NT2/D1 (cell line): ENCODE measurements at regions not wholly inside any gene's neighbourhood (a gene's known extent, or its start where the extent isn't known, plus 50 kb on each side); places are given as distances from the start of the nearest gene placed in this dataset.

Source experiments
- DNase-seq: peaks from one replicate; pipeline ENCODE4 v3.0.0-alpha.2; 2011; ENCODE audit warnings: low read depth, low spot score
- H3K27me3 ChIP-seq: 2 replicates; pipeline ENCODE4 v1.6.0; 2011; ENCODE audit warnings: mild to moderate bottlenecking; ENCODE audit not compliant: insufficient read length, insufficient read depth
- H3K36me3 ChIP-seq: 2 replicates; pipeline ENCODE4 v1.6.1; 2011; ENCODE audit warnings: mild to moderate bottlenecking, low read length, mixed read lengths; ENCODE audit not compliant: insufficient read depth, insufficient read length
- H3K4me1 ChIP-seq: 2 replicates; pipeline ENCODE4 v1.5.1; 2011; ENCODE audit not compliant: insufficient read depth, insufficient read length
- H3K4me3 ChIP-seq: 2 replicates; pipeline ENCODE4 v1.5.1; 2011; ENCODE audit warnings: low read depth; ENCODE audit not compliant: insufficient read length
- H3K9ac ChIP-seq: 2 replicates; pipeline ENCODE4 v1.6.0; 2011; ENCODE audit warnings: low read depth; ENCODE audit not compliant: insufficient read length
- H3K9me3 ChIP-seq: 2 replicates; pipeline ENCODE4 v1.5.1; 2011; ENCODE audit warnings: mild to moderate bottlenecking, low read length; ENCODE audit not compliant: insufficient read depth
- SUZ12 ChIP-seq: IDR thresholded peaks from 2 replicates; pipeline ENCODE4 v1.6.1; 2011; ENCODE audit not compliant: insufficient read length, insufficient read depth; ENCODE audit errors: extremely low read depth
- YY1 ChIP-seq: IDR thresholded peaks from 2 replicates; pipeline ENCODE4 v1.6.1; 2011; ENCODE audit not compliant: insufficient read length, insufficient read depth
- ZNF274 ChIP-seq: IDR thresholded peaks from 2 replicates; pipeline ENCODE4 v1.6.1; 2011; ENCODE audit warnings: mild to moderate bottlenecking, low read depth, low read length

DNA sequence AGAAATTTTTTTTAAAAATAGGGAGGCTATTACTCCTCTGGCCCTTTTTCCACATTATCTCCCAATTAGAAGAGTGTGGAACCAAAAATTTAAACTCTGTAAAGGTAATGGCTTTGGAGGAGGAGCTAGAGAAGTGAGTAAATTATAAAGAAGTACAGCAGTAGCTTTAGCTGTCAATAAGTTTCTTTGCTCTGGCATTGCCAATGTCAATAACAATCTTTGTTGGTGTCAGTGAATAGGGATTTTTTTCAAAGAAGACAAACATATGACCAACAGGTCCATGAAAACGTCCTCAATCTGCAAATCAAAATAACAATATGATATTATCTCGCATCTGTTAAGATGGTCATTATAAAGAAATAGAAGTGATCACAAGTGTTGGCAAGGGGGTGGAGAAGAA, 227.1 kb upstream of the MBL2 start:
- DNase-seq = no peak
- Histone ChIP-seq H3K4me3 (no peak overlapping the region), H3K9me3 (no peaks in the 10 kb centered on the region), H3K27me3 (no peaks in the 10 kb centered on the region), H3K36me3 (no peaks in the 10 kb centered on the region), H3K9ac (no peak overlapping the region), H3K4me1 (no peaks in the 10 kb centered on the region)
- TF ChIP-seq SUZ12 = no peak
- no peak for TF ChIP-seq YY1

DNA sequence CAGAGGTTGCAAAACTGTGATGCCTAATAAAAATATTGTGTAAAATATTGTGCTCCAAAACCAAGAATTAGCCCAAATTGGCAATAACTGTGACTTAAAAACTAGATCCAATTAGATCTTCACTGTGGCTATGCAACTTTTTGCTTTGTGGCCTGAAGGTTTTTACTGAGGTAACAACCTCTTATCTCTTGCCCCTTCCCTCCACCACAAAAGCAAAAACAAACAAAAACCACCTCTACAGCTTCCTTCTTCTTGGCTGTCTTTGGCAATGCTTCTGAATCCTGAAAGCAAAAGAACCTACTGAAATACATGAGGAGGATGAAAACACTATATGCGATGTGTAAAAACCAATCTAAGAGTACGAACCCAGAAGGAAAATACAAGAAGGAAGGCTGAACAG, 226.7 kb upstream of the MBL2 start:
- Histone ChIP-seq H3K36me3 (no peaks in the 10 kb centered on the region), H3K9me3 (no peaks in the 10 kb centered on the region), H3K4me3 (no peak overlapping the region), H3K27me3 (no peaks in the 10 kb centered on the region), H3K9ac (no peak overlapping the region), H3K4me1 (no peaks in the 10 kb centered on the region)
- DNase-seq = no peak
- no peak for TF ChIP-seq YY1
- TF ChIP-seq SUZ12 = no peak
- no peak for TF ChIP-seq ZNF274

DNA sequence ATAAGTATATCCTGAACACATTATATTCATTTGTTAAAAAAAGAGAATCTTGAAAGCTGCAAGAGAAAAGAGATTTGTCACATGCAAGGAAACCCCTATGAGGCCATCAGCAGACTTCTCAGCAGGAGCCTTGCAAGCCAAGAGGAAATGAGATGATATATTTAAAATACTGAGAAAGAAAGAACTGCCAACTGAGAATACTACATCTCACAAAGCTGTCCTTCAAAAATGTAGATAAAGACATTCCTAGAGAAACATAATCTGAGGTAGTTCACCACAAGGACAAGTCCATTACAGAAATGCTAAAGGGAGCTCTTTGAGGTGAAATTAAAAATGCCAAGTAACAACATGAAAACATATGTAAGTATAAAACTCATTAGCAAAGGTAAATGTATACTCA, 224.4 kb upstream of the MBL2 start:
- H3K4me3 ChIP-seq = no peak overlapping the region
- H3K4me1 ChIP-seq = no peaks in the 10 kb centered on the region
- H3K27me3 ChIP-seq = no peaks in the 10 kb centered on the region
- no peaks in the 10 kb centered on the region for H3K9me3 ChIP-seq
- no peak for TF ChIP-seq ZNF274
- TF ChIP-seq SUZ12 = no peak
- TF ChIP-seq YY1 = no peak
- no peak overlapping the region for H3K9ac ChIP-seq
- no peaks in the 10 kb centered on the region for H3K36me3 ChIP-seq
- no peak for DNase-seq

DNA sequence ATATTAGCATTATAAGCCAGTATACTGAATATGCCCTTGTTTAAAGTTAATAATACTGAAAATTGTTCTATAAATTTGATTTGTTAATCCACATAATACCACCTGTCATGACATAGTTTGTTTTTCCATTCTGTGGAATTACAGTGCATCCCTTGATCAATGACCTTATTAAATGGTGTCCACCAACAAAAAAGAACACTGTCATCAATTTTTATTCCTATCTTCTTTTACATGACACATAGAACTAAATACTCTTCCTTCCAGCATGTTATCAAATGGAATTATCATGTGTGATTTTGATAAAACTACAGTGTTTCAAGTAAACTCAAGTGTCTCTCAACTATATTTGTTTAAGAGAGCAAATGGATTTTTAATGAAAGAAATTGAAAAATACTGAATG, 221.8 kb upstream of the MBL2 start:
- no peaks in the 10 kb centered on the region for H3K27me3 ChIP-seq
- no peak overlapping the region for H3K9ac ChIP-seq
- H3K9me3 ChIP-seq = no peaks in the 10 kb centered on the region
- H3K4me1 ChIP-seq = no peaks in the 10 kb centered on the region
- no peak overlapping the region for H3K4me3 ChIP-seq
- H3K36me3 ChIP-seq = no peaks in the 10 kb centered on the region
- no peak for DNase-seq
- TF ChIP-seq ZNF274 = no peak
- no peak for TF ChIP-seq SUZ12
- TF ChIP-seq YY1 = no peak

DNA sequence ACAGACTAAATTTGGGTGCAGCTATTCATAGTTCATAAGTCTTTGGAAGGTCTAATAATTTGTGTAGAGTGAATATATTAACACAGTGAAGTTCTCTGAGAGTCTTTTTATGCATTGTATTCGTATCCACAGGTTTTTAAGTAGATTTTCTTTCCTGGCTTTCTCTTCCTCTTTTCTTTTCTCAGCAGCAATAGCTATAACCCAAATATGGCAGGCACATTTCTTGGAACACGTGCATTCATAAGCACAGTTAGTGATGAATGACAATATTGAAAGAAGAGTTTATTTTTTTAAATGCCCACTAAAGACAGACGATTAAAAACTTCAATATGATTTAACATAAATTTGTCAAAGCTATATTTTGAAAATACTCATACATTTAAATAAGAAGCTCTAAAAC, 220.5 kb upstream of the MBL2 start:
- TF ChIP-seq SUZ12 = no peak
- no peak for TF ChIP-seq ZNF274
- TF ChIP-seq YY1 = no peak
- Histone ChIP-seq H3K4me3 (no peak overlapping the region), H3K9ac (no peak overlapping the region), H3K27me3 (no peaks in the 10 kb centered on the region), H3K9me3 (no peaks in the 10 kb centered on the region), H3K4me1 (no peaks in the 10 kb centered on the region), H3K36me3 (no peaks in the 10 kb centered on the region)
- DNase-seq = no peak

DNA sequence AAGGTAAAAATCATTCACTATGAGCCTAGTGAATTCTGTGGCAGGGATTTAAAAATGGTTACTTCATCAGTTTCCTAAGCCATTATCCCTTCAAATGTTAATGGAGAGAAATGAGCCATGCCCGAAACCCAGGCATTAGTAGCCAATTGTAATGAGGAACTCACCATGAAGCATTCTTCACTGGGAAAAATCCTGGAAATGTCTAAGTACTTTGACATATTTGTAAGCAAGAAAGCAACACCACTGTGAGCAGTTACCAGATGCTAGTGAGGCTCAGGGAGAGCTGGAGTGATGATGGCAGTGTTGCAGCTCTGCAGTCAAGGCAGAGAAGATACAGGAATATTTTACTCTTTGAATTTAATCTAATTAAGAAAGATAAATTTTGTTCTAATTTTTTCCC, 220.0 kb upstream of the MBL2 start:
- H3K4me3 ChIP-seq = no peak overlapping the region
- H3K9me3 ChIP-seq = no peaks in the 10 kb centered on the region
- H3K4me1 ChIP-seq = no peaks in the 10 kb centered on the region
- H3K27me3 ChIP-seq = no peaks in the 10 kb centered on the region
- no peak for DNase-seq
- no peaks in the 10 kb centered on the region for H3K36me3 ChIP-seq
- no peak overlapping the region for H3K9ac ChIP-seq
- no peak for TF ChIP-seq ZNF274
- no peak for TF ChIP-seq SUZ12
- no peak for TF ChIP-seq YY1

DNA sequence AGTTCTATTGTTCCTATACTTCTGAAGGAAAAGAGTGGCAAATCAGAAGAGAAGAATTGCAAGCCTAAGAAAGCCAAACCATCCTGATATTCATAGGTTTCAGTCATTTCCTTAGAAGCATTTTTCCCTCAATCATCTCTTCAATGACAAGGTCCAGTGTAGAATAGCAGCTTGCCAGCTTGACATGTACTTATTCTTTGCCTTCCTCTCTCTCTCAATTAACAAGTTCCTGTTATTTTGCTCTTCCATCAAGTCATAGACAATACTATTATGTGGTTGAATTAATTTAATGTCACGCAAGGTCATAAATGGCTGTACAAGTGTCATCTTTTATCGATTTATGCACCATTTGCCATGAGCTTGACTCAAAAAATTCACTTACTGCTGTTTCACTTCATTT, 216.3 kb upstream of the MBL2 start:
- DNase-seq = no peak
- no peaks in the 10 kb centered on the region for H3K36me3 ChIP-seq
- TF ChIP-seq YY1 (no peak), ZNF274 (no peak), SUZ12 (no peak)
- no peaks in the 10 kb centered on the region for H3K27me3 ChIP-seq
- no peaks in the 10 kb centered on the region for H3K4me1 ChIP-seq
- H3K9me3 ChIP-seq = no peaks in the 10 kb centered on the region
- H3K9ac ChIP-seq = no peak overlapping the region
- no peak overlapping the region for H3K4me3 ChIP-seq

DNA sequence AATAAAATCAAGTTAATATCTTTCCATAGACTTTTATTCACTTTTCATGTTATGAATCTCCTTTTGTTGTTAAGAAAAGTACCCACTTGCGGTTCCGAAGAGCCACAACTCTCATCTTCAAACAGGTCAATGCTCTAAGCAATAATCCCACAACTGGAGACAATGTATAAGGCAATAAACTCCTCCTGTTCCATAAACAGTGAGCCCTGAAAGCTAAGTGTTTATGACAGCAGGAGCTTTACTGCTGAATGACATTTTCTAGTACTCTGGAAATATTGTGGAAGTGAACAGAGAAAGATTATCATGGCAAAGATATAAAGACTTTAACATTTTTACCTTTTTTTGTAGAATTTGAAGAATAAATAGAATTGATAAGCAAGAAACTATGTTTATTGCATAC, 213.5 kb upstream of the MBL2 start:
- no peak for TF ChIP-seq SUZ12
- TF ChIP-seq YY1 = no peak
- no peak for TF ChIP-seq ZNF274
- Histone ChIP-seq H3K27me3 (no peaks in the 10 kb centered on the region), H3K4me1 (no peaks in the 10 kb centered on the region), H3K9ac (no peak overlapping the region), H3K36me3 (no peaks in the 10 kb centered on the region), H3K4me3 (no peak overlapping the region), H3K9me3 (no peaks in the 10 kb centered on the region)
- no peak for DNase-seq
